Kidney epithelial cell (primary cell): ENCODE measurements at regions not wholly inside any gene's neighbourhood (a gene's known extent, or its start where the extent isn't known, plus 50 kb on each side); places are given as distances from the start of the nearest gene placed in this dataset.
A peak's percentile ranks its signal among the peaks of the same experiment; 100 is the strongest.
"Not testable (repeated sequence)": the region's sequence is repeated elsewhere in the genome, so short reads cannot be mapped to it uniquely, and the experiment has no call there.

ENCODE experiments used
- DNase-seq: peaks from one replicate; pipeline ENCODE4 v3.0.0-alpha.2; 2010; ENCODE audit warnings: low read depth
- H3K27me3 ChIP-seq: 2 replicates; pipeline ENCODE4 v1.6.0; 2011; ENCODE audit warnings: low read length; ENCODE audit not compliant: control insufficient read depth, insufficient read depth
- H3K36me3 ChIP-seq: 2 replicates; pipeline ENCODE4 v1.5.1; 2011; ENCODE audit warnings: low read length; ENCODE audit not compliant: control insufficient read depth, insufficient read depth
- H3K4me3 ChIP-seq: 2 replicates; pipeline ENCODE4 v1.5.1; 2011; ENCODE audit warnings: low read depth, mild to moderate bottlenecking, control low read depth, low read length
- CTCF ChIP-seq: IDR thresholded peaks from 2 replicates; pipeline ENCODE4 v1.5.1; 2011; ENCODE audit warnings: mild to moderate bottlenecking, moderate library complexity, low read length, control low read depth, inconsistent platforms; ENCODE audit not compliant: insufficient read depth, poor library complexity, severe bottlenecking

- TF ChIP-seq CTCF = no peak
- Histone ChIP-seq H3K27me3 (no peaks in the 10 kb centered on the region), H3K36me3 (no peaks in the 10 kb centered on the region), H3K4me3 (no peak overlapping the region)
- no peak for DNase-seq
Observed at GRCh38 chr3:104257486-104257885, 1109.2 kb upstream of the ALCAM start.

DNA sequence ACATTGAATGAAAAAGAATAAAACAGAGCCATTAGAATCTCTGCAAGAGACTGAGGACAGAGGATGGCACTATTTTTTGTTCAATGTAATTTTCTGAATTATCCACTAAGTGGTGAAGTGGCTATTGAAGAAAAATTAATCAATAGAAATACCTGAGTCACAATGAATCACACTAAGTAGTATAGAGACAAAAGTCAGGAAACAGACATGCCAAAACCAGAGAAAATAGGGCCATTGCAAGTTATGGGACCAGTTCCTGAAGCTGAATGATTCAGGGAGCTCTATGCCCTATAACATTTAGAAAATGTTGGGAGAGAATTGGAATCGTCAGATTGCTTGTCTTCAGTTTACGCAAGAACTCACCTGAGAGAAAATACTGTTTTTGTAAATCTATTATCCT is 1103.2 kb upstream of the ALCAM start:
- TF ChIP-seq CTCF = no peak

GRCh38 chr3:104266219-104266618 is 1100.5 kb upstream of the ALCAM start:
- H3K27me3 ChIP-seq, DNase-seq, H3K4me3 ChIP-seq, H3K36me3 ChIP-seq: not testable (repeated sequence)

More for the DNA sequence above, 1103.2 kb upstream of the ALCAM start:
- no peak overlapping the region for H3K4me3 ChIP-seq
- DNase-seq = no peak
- no peaks in the 10 kb centered on the region for H3K36me3 ChIP-seq
- H3K27me3 ChIP-seq = no peaks in the 10 kb centered on the region

DNA sequence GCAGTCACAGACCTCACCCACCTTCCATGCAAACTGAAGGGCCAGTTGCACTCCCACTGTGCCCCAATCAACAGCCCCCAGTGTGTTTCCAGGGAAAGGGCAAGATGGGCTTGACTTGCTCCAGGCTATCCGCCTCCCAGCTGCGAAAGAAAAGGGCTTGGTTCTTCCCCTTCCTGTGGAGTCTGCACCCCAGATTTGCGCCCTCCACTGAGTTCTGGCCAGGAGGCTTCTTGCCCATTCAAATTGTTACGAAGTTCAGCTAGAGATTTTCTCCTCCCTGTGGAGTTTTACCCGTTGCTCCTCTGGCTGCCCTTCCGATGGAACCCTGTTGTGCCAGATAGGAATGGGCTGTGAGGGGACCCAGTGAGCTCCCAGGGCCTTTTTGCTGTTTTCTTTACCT is 1096.9 kb upstream of the ALCAM start:
- TF ChIP-seq CTCF = no peak
- Histone ChIP-seq H3K4me3 (no peak overlapping the region), H3K36me3 (no peaks in the 10 kb centered on the region), H3K27me3 (no peaks in the 10 kb centered on the region)
- no peak for DNase-seq

DNA sequence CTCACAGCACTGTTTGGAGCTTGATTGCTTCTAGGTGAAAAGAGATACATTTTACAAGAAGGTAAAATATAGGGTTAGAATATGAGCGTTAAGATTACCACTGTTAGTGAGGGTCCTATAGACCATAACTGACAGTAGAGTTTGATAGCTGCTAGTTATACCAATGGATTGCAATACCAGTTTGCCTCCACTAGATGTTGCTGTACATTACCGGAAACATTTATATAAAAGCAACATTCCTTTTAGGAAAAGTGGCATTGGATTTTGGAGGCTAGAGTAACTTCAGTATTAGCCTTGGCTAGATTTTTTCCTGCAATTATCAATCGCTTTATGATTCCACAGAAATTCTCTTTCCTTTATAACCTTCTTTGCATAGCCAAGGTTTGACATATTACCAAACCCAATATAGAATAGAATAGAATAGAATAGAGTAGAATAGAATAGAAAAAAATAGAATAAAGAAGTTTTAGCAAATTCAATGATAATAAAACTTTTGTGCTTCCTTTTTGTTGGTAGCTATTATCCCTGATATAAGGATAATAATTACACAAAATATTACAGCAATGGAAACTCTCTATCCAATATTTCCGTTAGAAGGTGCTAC is 1093.6 kb upstream of the ALCAM start:
- Histone ChIP-seq H3K27me3 (no peaks in the 10 kb centered on the region), H3K36me3 (no peaks in the 10 kb centered on the region), H3K4me3 (no peak overlapping the region)
- no peak for DNase-seq
- TF ChIP-seq CTCF = peak; percentile 61

GRCh38 chr3:104275199-104275598 is 1091.5 kb upstream of the ALCAM start:
- Histone ChIP-seq H3K4me3 (no peak overlapping the region), H3K27me3 (no peaks in the 10 kb centered on the region), H3K36me3 (no peaks in the 10 kb centered on the region)
- no peak for TF ChIP-seq CTCF
- no peak for DNase-seq
